HG02623 (cell line): ENCODE measurements at regions not wholly inside any gene's neighbourhood (a gene's known extent, or its start where the extent isn't known, plus 50 kb on each side); places are given as distances from the start of the nearest gene placed in this dataset.
A peak's percentile ranks its signal among the peaks of the same experiment; 100 is the strongest.
"Not testable (repeated sequence)": the region's sequence is repeated elsewhere in the genome, so short reads cannot be mapped to it uniquely, and the experiment has no call there.

Experiments used
- ATAC-seq: cut with Tn5 transposase; IDR thresholded peaks from one replicate; pipeline ENCODE4 v1.9.1; 2021; ENCODE audit warnings: moderate library complexity; ENCODE audit not compliant: unreplicated experiment

DNA sequence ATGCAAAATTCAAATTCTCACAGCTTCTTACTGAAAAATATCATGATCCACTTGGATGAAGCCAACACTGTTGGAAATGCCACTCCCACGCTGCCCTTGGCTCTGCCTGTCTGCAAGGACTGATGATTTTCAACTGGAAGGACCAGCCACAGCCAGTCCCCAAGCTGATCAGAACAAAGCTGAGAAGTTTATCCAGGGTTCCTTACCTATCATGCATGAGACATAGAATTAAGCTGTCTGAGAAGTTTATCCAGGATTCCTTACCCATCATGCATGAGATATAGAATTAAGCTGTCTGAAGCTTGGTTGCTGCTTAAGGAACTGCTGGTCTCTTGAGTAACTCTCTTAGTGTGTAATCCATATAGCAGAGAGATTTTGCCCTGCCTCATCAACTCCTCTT lies 159.8 kb upstream of the TMEM260 start:
- no peak for ATAC-seq

DNA sequence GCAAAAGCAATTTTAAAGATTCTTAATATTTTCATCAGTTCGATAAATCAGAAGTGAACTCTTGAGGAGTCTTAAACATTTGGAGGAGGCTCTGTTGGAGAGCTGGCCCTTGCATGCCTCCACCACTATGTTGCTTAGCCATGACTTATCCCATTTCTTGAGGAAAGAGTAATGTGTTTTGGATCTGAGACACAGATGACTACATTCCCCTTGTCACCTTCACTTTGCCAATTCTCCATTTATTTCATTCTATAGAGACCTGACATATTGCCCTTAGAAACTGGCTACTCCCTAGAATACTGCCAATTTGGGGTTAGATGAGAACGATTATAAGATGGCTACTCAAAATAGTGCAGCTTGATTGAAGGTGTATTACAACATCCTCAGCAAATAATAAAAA lies 157.4 kb upstream of the TMEM260 start:
- no peak for ATAC-seq

DNA sequence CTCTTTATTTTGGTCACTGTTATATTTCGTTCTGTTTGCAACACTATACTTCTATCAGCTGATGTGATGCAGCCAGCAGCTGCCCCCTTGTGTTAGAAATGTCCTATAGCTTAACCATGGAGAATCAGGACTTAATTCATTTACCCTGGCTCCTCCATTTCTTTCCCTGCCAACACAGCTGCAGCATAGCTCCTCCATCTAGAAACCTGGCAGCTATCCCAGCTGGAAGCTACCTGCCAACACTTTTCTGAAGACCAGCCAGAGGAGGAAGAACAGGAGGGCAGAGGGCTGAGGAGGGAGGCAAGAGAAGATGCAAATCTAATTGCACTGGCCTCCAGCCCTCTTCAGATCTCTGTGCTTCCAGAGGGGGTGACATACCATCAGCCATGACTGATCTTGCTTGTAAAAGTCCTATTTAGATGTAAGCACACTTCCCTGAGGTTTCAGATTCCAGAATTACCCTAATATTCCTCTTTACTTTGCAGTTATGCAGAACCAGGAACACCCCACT lies 156.8 kb upstream of the TMEM260 start:
- no peak for ATAC-seq

- no peak for ATAC-seq
Observed at GRCh38 chr14:56423544-56423943, 156.1 kb upstream of the TMEM260 start.

DNA sequence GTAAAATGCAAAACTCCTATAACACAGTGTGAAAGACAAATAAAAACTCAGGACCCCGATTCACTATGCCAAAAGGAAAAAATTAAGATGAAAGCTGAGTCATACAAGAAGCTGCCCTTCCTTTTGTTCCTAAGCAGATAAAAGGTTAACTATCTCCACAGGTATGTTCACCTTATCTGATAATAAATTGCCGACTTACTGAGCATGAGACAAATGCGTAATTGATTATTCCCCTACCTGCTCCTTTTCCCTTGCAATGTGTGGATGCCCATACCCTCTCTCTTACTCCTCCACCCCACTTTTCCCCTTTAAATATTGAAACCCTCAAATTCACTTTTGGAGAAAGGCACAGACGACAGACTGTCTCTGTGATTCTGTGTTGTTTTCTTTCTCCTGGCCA lies 148.6 kb upstream of the TMEM260 start:
- ATAC-seq = no peak

- ATAC-seq = no peak
Observed at GRCh38 chr14:56449670-56450213, 129.9 kb upstream of the TMEM260 start.

GRCh38 chr14:56452940-56453339 lies 126.7 kb upstream of the TMEM260 start:
- no peak for ATAC-seq

- ATAC-seq = not testable (repeated sequence)
Observed at GRCh38 chr14:56454680-56455079, 124.9 kb upstream of the TMEM260 start.

- no peak for ATAC-seq
Observed at GRCh38 chr14:56460469-56460868, 119.1 kb upstream of the TMEM260 start.

DNA sequence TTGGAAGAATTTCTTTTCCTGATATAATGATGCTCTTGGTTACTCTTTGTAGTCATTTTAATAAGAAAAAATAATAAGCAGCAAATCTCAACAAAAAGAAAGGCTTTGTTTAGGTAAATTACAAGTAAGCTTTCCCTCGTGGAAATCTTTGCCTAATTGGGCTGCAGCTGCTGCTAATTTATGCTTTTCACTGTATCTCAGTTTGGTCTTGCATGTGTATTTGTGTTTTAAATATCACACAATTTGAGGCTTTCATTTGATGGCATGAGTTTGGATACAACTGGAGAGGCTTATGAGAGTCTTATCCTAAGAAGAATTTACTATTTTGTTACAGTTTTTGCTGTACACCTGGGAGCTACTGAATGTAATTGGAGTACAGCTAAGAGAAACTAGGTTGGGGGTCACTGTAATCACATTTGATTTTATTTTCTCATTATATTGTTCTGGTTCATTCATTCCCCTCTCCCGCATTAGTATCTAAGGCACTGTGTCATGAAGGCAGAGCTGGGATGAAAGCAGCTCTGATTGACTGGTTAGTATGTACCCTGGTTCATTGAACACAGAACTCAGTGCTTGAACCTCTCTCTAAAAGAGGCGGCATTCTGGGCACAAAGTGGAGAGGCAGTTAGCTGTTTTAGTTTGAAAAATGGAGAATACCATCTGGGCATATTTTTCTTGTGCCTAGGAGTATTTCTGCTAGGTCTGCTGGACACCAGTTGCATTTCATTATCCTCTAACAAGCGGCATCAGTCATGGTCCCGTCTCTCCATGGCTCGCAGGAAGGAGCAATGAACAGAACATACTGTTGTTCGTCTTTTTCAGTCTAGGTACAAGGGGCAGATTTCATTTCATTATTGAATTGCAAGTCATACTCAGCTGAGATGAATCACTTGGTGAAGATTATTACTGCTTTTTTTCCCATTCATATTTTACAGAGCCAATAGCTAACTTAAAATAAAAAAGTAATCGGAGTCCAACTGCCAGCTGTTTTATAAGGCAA lies 118.0 kb upstream of the TMEM260 start:
- ATAC-seq = no peak

DNA sequence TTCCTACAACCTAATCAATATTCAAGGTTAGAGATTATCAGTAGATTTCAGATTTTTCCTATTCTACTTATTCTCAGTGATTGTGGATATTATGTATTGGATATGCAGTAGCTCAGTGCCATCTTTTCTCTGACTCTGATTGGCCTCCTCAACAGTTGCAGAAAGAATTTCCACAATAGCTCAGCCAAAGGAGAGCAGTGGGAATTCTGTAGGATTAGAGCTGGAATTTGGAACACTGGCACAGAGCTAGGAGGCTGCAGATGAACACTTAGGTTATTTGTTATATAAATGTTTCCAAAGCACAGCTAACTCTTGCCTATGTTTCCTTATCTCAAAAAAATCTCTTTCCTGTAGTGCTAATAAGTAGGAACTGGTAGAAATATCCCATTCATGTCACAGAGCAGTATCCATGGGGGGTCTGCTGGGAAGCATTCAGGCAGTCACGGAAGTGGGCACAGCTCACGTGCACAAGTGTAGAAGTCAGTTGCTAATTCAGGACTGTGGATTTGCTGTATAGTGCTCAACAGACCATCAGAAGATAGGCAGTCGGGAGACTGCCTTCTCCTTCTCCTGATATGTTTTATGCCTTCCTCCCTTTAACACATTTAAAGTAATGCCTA lies 116.2 kb upstream of the TMEM260 start:
- no peak for ATAC-seq

- no peak for ATAC-seq
Observed at GRCh38 chr14:56471056-56471455, 108.5 kb upstream of the TMEM260 start.

DNA sequence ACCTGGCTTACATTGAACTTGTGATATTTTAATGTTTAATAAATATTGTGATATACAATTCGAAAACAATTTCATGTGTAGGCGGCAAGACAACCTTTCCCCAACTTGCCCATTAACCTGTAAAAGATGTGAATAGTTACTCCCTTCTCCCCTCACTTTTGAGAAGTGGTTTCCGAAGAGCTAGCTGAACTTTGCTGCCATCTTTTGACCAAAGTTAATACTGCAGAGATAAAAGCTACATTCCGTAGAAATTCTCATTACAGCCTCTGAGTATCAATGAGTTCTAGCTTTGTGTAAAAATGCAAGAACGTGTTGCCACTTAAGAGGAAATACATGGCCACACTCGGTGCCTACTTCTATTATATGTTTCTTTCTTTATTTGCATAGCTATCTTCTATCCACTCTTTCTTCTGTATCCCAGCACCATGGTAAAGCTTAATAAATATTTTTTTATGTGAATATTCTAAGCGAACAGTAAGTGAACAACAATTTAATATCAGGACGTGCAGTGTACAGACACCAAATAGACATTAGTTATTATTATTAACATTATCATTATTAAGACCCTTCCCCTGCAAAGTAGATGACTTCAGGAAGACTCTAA lies 105.1 kb upstream of the TMEM260 start:
- ATAC-seq = no peak

GRCh38 chr14:56482310-56482911 lies 97.2 kb upstream of the TMEM260 start:
- no peak for ATAC-seq

DNA sequence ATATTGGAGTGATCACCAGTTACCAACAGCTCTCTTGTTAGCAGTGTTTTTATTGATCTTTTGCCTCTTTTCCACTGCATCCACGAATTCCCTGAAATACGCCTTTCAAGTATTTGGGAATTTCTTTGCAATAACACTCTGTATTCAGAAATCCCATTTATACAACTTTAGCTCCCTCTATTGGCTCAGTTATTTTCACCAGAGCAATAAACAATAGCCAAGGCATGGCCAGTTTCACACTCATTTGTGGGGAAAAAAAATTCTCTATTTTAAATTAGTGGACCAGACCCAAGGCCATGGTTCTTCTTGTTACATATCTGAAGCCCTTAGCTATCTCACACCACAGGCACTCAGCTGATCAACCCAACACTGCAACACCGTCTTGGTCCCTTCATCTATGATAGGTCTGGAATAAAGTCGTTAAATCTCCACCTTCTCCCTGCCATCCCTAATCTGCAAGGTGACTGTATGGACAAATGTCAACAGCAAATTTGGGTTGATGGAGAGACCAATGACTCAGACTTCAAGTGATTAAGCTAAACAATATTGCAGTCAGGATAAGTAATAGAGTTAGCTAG lies 92.4 kb upstream of the TMEM260 start:
- ATAC-seq = no peak

DNA sequence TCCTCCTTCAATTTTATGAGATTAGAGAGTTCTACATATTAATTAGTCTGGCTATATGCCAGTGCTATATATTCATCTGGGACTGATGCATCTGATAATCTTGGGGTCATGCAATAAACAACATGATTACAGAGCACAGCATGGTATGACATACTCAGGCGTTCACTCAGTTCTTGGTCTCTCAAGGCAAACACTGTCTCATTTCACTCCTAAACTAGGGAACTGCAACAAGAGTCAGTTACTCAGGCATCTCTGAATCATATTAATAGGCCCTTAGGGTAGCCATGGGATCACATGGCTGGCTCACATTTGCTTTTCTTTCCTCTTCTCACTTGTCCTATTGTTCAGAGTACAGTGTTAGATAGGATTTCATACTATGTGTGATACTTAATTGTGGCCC lies 91.8 kb upstream of the TMEM260 start:
- no peak for ATAC-seq

GRCh38 chr14:56488306-56488705 lies 91.3 kb upstream of the TMEM260 start:
- ATAC-seq = no peak

- no peak for ATAC-seq
Observed at GRCh38 chr14:56490379-56490778, 89.2 kb upstream of the TMEM260 start.

- ATAC-seq = peak; percentile 78
Observed at GRCh38 chr14:56491299-56492285, 88.0 kb upstream of the TMEM260 start.
